HG02763 (cell line): ENCODE measurements at regions not wholly inside any gene's neighbourhood (a gene's known extent, or its start where the extent isn't known, plus 50 kb on each side); places are given as distances from the start of the nearest gene placed in this dataset.
"Not testable (repeated sequence)": the region's sequence is repeated elsewhere in the genome, so short reads cannot be mapped to it uniquely, and the experiment has no call there.

Experiments
- ATAC-seq: cut with Tn5 transposase; IDR thresholded peaks from one replicate; pipeline ENCODE4 v1.9.1; 2021; ENCODE audit warnings: mild to moderate bottlenecking, moderate library complexity; ENCODE audit not compliant: unreplicated experiment

DNA sequence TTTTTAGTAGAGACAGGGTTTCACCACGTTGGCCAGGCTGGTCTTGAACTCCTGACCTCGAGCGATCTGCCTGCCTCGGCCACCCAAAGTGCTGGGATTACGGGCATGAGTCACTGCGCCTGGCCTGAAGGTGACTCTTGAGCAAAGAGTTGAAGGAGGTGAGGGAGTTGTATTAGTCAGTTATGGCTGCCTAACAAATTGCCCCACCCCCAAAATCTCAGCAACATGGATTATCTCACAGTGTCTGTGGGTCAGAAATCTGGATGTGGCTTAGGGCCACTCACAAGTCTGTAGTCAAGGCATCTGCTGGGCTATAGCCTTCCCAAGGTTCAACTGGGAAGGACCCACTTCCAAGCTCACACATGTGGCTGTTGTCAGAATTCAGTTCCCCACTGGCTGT, 52.8 kb upstream of the ADGRE5 start:
- no peak for ATAC-seq

DNA sequence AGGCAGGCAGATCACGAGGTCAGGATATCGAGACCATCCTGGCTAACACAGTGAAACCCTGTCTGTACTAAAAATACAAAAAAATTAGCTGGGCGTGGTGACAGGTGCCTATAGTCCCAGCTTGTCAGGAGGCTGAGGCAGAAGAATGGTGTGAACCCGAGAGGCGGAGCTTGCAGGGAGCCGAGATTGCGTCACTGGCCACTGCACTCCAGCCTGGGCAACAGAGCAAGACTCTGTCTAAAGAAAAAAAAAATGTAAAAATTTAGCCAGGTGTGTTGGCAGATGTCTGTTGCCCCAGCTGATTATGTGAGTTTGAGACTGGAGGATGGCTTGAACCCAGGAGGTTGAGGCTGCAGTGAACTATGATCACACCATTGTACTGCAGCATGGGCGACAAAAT, 54.2 kb upstream of the ADGRE5 start:
- not testable (repeated sequence) for ATAC-seq

DNA sequence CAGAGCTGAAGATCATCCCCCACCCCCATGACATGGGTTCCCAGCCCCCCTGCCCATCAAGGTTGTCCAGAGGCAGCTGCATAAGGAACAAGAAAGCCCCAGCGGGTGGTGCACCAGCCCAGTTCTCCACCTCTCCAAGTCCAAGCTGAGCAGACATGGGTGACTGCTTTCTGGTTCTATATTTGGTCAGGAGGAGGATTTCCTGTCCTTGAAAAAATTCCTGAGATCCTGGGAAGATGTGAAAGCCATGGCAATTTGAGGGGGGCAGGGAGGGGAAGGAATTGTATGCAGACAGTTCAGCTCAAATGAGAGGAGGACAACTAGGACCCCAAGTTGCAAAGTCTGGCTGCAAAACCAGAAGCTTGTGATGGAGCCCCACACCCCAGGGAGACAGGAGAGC, 55.4 kb upstream of the ADGRE5 start:
- no peak for ATAC-seq

DNA sequence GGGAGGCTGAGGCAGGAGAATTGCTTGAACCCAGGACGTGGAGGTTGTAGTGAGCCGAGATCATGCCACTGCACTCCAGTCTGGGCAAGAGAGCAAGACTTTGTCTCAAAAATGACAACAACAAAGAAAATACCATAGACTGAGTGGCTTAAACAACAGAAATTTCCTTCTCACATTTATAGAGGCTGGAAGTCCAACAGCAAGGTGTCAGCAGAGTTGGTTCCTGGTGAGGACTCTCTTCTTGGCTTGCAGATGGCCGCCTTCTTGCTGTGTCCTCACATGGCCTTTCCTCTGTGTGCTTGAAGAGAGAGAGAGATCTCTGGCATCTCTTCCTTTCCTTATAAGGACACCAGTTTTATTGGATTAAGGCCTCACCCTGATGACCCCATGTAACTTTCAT, 56.1 kb upstream of the ADGRE5 start:
- ATAC-seq = no peak

DNA sequence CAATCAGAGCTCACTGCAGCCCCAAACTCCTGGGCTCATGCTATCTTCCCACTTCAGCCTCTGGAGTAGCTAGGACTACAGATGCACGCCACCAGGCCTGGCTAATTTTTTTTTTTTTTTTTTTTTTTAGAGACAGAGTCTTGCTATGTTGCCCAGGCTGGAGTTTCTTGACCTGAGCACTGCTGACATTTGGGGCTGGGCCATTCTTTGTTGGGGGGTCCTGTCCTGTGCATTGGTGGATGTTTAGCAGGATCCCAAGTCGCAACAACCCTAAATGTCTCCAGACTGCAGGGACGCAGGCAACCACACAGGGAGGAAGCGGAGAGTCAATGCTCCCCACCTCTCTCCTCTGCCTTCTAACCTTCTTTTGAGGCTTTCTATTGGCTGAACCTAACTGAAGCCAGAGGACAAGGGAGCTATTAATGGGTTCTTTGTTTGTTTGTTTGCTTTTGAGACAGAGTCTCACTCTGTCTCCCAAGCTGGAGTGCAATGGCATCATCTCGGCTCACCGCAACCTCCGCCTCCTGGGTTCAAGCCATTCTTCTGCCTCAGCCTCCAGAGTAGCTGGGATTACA, 58.3 kb upstream of the ADGRE5 start:
- ATAC-seq = no peak

DNA sequence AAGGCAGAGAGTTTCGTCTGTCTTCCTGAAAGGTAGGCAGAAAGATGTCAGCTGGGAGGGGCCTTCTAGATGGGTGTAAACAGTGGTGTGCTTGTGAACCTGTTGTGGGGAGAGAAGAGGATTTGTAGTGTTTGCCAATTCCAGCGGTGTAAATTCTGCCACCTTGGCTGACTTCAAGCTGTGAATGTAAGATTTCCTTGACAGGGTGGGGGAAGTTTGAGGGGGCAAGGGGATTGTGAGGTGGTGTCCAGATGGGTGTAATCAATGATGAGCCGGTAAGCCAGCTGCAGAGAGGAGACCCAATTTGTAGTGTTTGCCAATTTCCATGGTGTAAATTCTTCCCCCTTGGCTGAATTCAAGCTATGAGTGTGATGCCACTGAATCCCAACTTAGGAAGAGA, 61.0 kb upstream of the ADGRE5 start:
- no peak for ATAC-seq

DNA sequence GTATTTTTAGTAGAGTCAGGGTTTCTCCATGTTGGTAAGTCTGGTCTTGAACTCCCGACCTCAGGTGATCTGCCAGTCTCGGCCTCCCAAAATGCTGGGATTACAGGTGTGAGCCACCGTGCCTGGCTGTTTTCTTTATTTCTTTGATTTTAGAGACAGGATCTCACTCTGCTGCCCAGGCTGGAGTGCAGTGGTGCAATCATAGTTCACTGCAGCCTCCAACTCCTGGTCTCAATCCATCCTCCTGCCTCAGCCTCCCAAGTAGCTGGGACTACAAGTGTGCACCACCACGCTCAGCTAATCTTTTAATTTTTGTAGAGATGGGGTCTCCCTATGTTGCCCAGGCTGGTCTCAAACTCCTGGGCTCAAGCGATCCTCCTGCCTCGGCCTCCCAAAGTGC, 61.5 kb upstream of the ADGRE5 start:
- ATAC-seq = not testable (repeated sequence)

DNA sequence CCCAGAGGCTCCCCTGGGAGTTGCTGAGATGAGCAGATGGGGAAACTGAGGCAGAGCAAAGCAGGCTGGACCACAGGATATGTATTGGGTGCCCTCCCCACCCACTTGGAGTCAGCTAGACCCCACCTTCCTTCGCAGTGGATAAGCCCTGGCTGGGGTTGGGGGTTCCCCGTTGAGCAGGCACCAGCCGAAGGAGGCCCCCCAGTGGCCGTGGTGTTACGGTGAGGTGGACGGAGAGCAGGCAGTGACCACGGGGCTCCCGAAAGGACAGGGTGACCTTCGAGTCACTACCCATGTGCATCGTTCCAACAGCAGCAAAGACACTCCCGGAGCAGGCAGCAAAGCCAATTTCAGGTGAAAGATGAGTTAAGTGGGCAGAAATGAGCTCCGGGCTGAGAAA, 62.4 kb upstream of the ADGRE5 start:
- ATAC-seq = no peak

DNA sequence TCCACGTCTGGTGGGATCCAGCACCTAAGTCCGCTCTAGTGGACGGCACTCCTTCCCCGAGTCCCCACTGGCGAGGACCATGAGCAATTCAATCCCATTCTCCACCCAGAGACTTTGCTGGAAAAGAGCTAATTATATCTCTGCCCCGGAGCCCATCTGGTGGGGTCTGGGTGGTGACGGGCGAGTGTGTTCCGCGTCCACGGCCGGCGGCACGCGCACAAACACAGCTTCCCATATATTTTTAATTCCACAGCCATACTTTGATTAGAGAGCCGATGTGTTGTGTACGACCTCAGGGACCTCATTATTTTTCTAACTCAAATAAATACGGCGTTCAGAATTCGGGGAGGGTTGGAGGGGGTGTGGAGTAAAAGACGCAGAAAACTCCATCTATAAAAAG, 64.1 kb upstream of the ADGRE5 start:
- ATAC-seq = no peak

DNA sequence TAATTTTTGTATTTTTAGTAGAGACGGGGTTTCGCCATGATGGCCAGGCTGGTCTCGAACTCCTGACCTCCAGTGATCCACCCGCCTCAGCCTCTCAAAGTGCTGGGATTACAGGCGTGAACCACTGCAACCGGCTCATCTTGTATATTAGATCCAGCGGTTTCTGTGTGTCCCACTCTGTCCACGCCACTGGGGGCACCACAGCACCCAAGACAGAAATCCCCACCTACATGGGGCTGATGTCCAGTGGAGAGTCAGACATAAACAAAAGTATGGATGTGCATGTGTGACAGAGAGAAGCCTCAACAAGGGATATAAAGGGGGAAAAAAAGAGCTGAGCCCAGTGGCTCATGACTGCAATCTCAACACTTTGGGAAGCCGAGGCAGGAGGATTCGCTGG, 65.8 kb upstream of the ADGRE5 start:
- no peak for ATAC-seq

DNA sequence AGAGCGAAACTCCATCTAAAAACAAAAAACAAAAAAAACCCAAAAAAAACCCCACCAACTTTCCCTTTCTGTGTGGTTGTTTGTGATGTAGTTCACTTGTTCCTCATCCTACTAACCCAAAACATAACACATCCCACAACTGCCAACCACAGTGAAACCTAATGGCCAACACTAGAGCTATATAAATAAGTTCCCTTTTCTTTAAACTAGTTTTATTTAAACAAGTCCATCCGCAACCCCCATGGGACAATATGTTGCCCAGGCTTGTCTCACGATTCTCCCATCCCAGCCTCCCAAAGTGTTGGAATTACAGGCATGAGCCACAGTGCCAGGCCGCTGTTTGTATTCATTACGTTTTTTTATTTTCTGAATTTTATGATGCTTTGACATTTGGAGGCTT, 71.2 kb upstream of the ADGRE5 start:
- no peak for ATAC-seq

DNA sequence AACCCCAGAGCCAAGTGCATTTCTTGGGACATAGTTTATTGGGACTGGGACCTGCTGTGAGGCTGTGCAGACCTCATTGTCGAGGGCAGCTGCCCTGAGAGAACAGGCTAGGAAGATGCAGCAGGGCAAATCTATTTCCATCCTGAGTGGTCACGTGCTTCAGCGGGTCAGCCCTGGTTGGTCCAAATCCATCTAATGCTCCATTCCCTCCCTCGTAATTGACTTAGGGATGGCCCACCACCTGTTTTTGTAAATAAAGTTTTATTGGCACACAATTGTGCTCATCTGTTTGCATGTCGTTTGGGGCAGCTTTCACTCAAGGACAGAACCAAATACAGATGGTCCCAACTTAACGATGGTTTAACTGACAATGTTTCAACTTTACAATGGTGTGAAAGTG, 75.5 kb upstream of the ADGRE5 start:
- ATAC-seq = no peak

DNA sequence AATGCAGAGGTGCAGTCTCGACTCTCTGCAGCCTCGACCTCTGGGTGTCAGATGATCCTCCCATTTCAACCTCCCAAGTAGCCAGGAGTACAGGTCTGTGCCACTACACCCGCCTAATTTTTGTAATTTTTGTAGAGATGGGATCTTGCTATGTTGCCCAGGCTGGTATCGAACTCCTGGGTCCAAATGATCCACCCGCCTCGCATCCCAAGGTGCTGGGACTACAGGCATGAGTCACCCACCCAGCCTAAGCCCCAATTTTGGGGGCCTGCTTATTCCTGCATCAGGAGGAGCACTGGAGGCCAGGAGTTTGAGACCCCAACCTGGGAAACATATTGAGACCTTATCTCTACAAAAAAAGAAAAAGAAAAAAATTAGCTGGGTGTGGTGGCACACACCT, 80.1 kb upstream of the ADGRE5 start:
- ATAC-seq = no peak

DNA sequence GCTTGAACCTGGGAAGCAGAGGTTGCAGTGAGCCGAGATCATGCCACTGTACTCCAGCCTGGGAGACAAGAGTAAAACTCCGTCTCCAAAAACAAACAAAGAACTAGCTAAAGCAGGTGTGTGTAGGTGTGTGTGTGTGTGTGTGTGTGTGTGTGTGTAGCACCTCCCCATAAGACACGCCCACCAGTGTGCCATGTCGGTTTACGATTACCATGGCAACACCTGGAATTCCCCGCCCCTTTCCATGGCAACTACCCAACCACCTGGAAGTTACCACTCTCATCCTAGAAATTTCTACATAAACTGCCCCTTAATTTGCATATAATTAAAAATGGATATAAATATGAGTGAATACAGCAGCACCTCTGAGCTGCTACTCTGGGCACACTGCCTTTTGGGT, 80.9 kb upstream of the ADGRE5 start:
- ATAC-seq = no peak

DNA sequence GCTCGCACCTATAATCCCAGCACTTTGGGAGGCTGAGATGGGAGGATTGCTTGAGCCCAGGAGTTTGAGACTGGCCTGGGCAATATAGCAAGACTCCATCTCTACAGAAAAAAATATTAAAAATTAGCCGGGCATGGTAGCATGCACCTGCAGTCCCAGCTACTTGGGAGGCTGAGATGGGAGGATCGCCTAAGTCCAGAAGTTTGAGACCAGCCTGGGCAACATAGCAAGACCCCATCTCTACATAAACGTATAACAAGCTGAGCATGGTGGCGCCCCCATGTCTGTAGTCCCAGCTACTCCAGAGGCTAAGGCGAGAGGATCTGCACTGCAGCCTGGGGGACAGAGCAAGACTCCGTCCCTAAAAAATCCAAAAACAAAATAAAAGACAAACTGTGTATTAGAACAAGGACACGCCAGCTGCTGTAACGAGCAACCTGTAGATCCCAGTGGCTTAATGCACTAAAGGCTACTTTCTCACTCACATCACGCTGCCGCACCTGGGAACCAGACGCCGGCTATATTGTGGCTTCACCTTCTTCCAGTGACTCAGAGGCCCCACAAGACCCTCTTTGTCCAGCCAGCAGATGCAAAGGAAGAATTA, 81.9 kb upstream of the ADGRE5 start:
- ATAC-seq = not testable (repeated sequence)

DNA sequence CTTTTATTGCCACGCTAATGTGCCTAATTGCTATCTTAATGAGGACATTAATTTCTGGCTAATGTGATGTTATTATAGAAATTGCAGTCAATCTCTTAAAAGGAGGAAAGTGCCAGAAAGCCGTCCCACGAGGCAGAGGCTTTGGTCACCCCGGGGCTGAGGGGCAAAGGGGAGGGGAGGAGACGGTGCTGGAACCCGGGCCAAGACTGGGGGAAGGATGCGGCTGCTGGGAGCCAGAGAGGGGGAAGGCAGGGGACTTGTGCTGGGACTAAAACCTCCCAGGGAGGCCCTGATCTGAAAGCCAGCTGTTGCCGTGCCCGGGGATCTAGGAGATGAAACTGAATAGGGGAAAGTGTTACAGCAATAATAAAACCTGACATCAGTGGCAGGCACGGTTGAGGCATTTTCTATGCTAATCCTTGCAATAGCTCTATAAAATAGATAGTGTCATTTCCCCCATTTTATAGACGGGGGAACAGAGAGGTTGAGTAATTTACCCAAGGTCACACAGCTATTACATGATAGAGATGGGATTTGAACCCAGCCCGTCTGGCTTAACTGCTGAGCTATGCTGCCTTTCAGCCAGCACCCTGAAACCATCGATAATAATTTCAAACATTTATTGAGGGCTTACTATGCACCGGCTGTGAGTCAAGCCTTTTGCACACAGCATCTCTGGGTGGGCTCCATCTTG, 83.2 kb upstream of the ADGRE5 start:
- not testable (repeated sequence) for ATAC-seq

DNA sequence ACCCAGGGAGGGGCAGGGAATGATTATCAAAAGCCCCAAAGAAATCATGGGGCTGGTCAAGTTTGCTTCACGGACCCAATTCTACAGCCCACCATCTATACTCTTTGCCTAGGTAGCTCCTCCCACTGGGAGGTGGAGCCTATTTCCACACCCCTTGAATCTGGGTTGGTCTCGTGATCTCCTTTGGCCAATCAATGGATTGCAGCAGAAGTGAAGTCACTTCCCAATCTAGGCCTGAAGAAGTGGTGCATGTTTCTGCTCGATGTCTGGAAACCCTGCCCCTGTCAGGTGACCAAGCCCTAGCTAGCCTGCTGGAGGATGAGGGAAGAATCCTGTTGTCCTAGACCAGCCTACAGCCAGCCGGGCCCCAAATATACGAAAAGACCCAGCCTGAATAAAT, 86.3 kb upstream of the ADGRE5 start:
- ATAC-seq = not testable (repeated sequence)

DNA sequence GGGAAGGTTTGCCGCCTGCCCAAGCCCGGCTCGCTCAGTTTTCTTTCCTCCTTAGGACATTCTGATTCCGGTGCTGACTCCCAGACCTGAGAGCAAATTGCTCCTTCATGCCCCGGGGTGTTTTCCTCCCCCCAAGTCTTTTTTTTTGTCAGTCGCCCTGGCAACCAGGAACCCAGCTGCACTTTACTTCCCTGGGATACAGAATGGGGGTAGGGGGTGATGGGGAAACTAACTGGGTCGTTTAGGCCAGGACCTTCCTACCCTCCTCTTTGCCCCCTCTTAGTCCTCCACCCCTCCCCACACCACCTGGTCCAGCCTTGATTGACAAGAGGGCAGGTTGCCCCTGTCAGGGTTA, 87.5 kb upstream of the ADGRE5 start:
- not testable (repeated sequence) for ATAC-seq

DNA sequence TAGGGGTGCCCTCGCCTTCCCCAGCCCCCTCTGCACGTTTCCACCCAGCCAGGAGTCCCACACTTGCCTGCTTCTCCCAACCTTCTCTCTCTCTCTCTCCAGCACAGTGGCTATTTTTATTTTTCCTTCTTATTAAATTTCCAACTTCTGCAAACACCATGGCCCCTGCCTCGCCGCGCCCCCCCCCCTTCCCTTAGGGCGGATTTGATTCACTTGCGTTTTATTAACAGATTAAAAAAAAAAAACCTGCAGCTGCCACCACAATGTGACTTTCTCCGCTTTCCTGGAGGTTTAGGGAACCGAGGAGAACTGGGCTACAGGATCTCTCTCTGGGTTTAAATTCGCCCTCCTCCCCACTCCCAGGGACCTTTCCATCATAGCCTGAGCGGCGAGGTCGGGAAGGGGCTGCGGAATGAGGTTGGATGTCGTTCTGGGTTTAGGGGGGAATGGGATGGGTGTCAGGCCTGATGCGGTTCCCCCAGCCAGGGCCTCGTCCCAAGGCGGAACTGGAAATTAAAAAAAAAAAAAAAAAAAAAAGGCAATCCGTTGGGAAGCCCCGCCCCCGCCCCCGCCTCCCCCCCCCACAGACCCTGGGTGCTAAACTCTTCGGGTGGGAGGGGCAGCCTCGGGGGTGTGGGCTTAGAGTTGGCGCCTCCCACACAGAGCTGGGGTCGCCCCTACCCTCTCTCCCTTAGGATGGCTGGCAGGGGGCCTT, 87.3 kb upstream of the ADGRL1 start:
- ATAC-seq = not testable (repeated sequence)

DNA sequence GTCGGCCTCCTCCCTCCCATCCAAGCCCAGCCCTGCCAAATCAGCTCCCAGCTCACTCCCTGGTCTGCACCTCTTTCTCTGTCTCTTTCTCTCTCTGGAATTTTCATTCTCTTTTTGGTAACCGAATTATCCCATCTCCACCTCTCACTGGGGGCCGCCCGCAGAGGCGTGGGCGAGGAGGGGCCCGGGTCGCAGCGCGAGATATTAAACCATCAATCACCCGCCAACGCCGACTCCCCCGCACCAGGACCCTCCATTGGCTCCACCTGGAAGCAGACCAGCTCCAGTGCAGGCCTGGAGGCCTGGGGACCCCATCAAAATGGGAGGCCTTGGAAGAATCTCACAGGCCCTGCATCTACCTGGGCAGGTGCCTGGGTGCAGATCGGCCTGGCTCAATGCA, 83.8 kb upstream of the ADGRL1 start:
- not testable (repeated sequence) for ATAC-seq

DNA sequence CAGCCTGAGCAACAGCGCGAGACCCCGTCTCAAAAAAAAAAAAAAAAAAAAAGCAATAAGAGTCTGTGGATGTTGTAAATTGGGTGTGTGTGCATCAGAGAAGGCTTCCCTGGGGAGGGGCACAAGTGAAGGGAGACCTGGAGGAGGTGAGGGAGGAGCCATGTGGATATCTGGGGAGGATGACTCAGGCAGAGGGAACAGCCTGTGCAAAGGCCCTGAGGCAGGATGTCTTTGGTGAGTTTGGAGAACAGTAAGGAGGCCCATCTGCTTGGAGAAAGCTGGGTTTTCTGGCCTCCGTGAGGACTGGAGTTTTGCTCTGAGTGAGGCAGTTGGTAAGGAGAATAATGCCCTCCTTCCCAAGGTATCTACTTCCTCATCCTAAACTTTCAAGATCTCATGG, 81.9 kb upstream of the ADGRL1 start:
- not testable (repeated sequence) for ATAC-seq

DNA sequence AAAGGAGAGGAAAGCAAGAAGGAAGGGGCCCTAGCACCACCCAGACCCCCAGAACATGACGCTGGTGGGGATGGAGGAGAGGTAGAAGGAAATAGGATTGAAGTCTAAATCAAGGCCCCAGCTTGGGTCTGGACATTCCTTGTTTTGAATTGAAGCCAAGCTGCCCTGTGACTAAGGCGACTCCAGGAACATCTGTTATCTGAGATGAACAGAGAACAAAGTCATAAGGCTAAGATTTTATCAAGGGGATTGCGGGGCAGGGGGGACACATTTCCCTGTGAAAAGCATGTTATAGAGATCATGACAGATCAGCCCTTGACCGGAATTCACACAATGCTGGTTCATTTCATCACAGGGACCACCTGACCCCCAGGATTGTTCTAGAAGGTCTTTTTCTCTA, 80.6 kb upstream of the ADGRL1 start:
- not testable (repeated sequence) for ATAC-seq
